PC-3 (cell line): ENCODE measurements at regions not wholly inside any gene's neighbourhood (a gene's known extent, or its start where the extent isn't known, plus 50 kb on each side); places are given as distances from the start of the nearest gene placed in this dataset.

Source experiments
- ATAC-seq: fragments of 200-7000 bp; cut with Tn5 transposase; 2 replicates; pipeline ENCODE4 v1.9.1; 2020; ENCODE audit warnings: mild to moderate bottlenecking, moderate library complexity
- BruUV-seq: library from RNA; stranded (reverse); fragments of 400-500 nt; replicated peaks from 2 replicates; lab custom pipeline; 2021; lab: Mats Ljungman, UMichigan
- CTCF ChIA-PET: fragments of 300-600 bp; sonication (Branson Sonifier 250); formaldehyde crosslinking; loops from one replicate; lab custom pipeline; 2022; ENCODE audit warnings: antibody characterized with exemption; lab: Charles Lee
- POLR2A ChIA-PET: fragments of 300-600 bp; sonication (Branson Sonifier 250); formaldehyde crosslinking; loops from one replicate; lab custom pipeline; 2022; ENCODE audit warnings: antibody characterized with exemption; ENCODE audit not compliant: unreplicated experiment; lab: Charles Lee
- DNase-seq: peaks from one replicate; pipeline ENCODE4 v3.0.0-alpha.2; 2015
- H2AFZ ChIP-seq: fragments of 300-600 bp; sonication (generic); 2 replicates; pipeline ENCODE4 v1.6.0; 2016; ENCODE audit warnings: antibody characterized with exemption, low read length
- H3F3A ChIP-seq: fragments of 300-600 bp; sonication (generic); one replicate; pipeline ENCODE4 v1.6.0; 2017; ENCODE audit warnings: antibody characterized with exemption, low read length, control low read depth, mild to moderate bottlenecking; ENCODE audit not compliant: unreplicated experiment
- H3K27ac ChIP-seq: fragments of 300-600 bp; sonication (generic); 2 replicates; pipeline ENCODE4 v1.5.1; 2016; ENCODE audit warnings: mild to moderate bottlenecking, low read length
- H3K27me3 ChIP-seq: fragments of 300-600 bp; sonication (generic); 2 replicates; pipeline ENCODE4 v1.6.1; 2016; ENCODE audit warnings: low read length, mixed read lengths
- H3K36me3 ChIP-seq: fragments of 300-600 bp; sonication (generic); 2 replicates; pipeline ENCODE4 v1.6.1; 2016; ENCODE audit warnings: low read depth, mixed run types, low read length, mixed read lengths
- H3K4me1 ChIP-seq: fragments of 300-600 bp; sonication (generic); 2 replicates; pipeline ENCODE4 v1.5.1; 2016; ENCODE audit warnings: low read length; ENCODE audit not compliant: insufficient read depth
- H3K4me2 ChIP-seq: fragments of 300-600 bp; sonication (generic); 2 replicates; pipeline ENCODE4 v1.6.0; 2016; ENCODE audit warnings: low read length
- H3K4me3 ChIP-seq: fragments of 300-600 bp; sonication (generic); 2 replicates; pipeline ENCODE4 v1.5.1; 2016; ENCODE audit warnings: mild to moderate bottlenecking, low read length, mixed read lengths
- H3K79me2 ChIP-seq: fragments of 300-600 bp; sonication (generic); 2 replicates; pipeline ENCODE4 v1.6.1; 2017; ENCODE audit warnings: low read length, mixed read lengths
- H3K9ac ChIP-seq: fragments of 300-600 bp; sonication (generic); 2 replicates; pipeline ENCODE4 v1.6.0; 2016; ENCODE audit warnings: mild to moderate bottlenecking, low read length
- H3K9me2 ChIP-seq: fragments of 300-600 bp; sonication (generic); replicated peaks from 2 replicates; pipeline ENCODE4 v1.6.1; 2016; ENCODE audit warnings: mixed run types, low read length, mixed read lengths
- H3K9me3 ChIP-seq: fragments of 300-600 bp; sonication (generic); 2 replicates; pipeline ENCODE4 v1.6.1; 2016; ENCODE audit warnings: low read length, mixed read lengths
- H4K20me1 ChIP-seq: fragments of 300-600 bp; sonication (generic); 2 replicates; pipeline ENCODE4 v1.6.1; 2016; ENCODE audit warnings: low read length, mixed read lengths
- CTCF ChIP-seq: fragments of 300-600 bp; sonication (generic); conservative IDR thresholded peaks from 2 replicates; pipeline ENCODE4 v1.5.1; 2017; ENCODE audit warnings: antibody characterized with exemption, low read depth, mild to moderate bottlenecking, low read length
- EZH2 ChIP-seq: fragments of 300-600 bp; sonication (generic); IDR thresholded peaks from one replicate; pipeline ENCODE4 v1.6.1; 2017; ENCODE audit warnings: antibody characterized with exemption, mild to moderate bottlenecking, low read length; ENCODE audit not compliant: unreplicated experiment
- EZH2phosphoT487 ChIP-seq: fragments of 300-600 bp; sonication (generic); IDR thresholded peaks from 2 replicates; pipeline ENCODE4 v1.6.1; 2018; ENCODE audit warnings: mild to moderate bottlenecking, antibody characterized with exemption, low read length, borderline replicate concordance
- intact Hi-C: fragments of 100-400 bp; cut with micrococcal nuclease; formaldehyde crosslinking; loops from 2 replicates; pipeline ENCODE4 v1.9.0; 2023

GRCh38 chr4:96459105-96459504 is 619.2 kb downstream of the PDHA2 start:
- CTCF ChIA-PET = no interaction called here
- no TSS peak for BruUV-seq

DNA sequence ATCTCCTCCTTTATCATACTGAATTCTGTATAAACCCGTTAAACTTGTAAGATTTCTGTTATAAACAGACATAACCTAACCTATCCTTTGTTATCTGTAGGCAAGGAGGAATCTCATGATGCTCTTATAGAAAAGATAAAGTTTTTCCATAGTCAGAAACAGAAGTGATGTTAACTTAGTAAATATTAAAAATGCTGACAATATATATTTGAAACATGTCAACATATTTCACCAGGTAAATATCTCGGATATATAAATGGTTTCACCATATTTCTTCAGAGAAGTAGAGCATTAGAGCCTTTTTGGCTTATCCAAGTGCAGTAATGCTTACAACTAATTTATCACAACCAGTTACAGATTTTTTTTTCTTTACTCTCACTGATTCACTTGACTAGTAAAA is 625.9 kb downstream of the PDHA2 start:
- ATAC-seq (no peak), DNase-seq (no peak)
- Histone ChIP-seq H3K9ac (no peak overlapping the region), H3K4me3 (no peak overlapping the region), H3K9me3 (no peaks in the 10 kb centered on the region), H3F3A (no peaks in the 10 kb centered on the region), H3K79me2 (no peaks in the 10 kb centered on the region), H4K20me1 (no peaks in the 10 kb centered on the region), H3K4me1 (no peaks in the 10 kb centered on the region), H3K27me3 (no peaks in the 10 kb centered on the region), H3K36me3 (no peaks in the 10 kb centered on the region), H3K27ac (no peak overlapping the region), H2AFZ (no peak overlapping the region), H3K4me2 (no peak overlapping the region), H3K9me2 (no peaks in the 10 kb centered on the region)
- ChIA-PET CTCF (no interaction called here), POLR2A (no interaction called here)
- TF ChIP-seq EZH2 (no peak), EZH2phosphoT487 (no peak), CTCF (no peak)
- BruUV-seq = no TSS peak
- intact Hi-C loops = no loop called here

More at GRCh38 chr4:96459105-96459504, 619.2 kb downstream of the PDHA2 start:
- H3K36me3 ChIP-seq = no peaks in the 10 kb centered on the region
- H3K9ac ChIP-seq = no peak overlapping the region
- H4K20me1 ChIP-seq = no peaks in the 10 kb centered on the region
- no peaks in the 10 kb centered on the region for H3K9me2 ChIP-seq
- POLR2A ChIA-PET = no interaction called here
- DNase-seq (peak; percentile 25), ATAC-seq (peak; percentile 94)
- no peaks in the 10 kb centered on the region for H3K9me3 ChIP-seq
- no peak overlapping the region for H3K4me3 ChIP-seq
- no peaks in the 10 kb centered on the region for H3K4me1 ChIP-seq
- H3K4me2 ChIP-seq = no peak overlapping the region
- intact Hi-C loops = no loop called here
- no peaks in the 10 kb centered on the region for H3K27me3 ChIP-seq
- no peak overlapping the region for H2AFZ ChIP-seq
- H3F3A ChIP-seq = no peaks in the 10 kb centered on the region
- TF ChIP-seq EZH2phosphoT487 = no peak
- TF ChIP-seq EZH2 = no peak
- no peak for TF ChIP-seq CTCF
- no peaks in the 10 kb centered on the region for H3K79me2 ChIP-seq
- H3K27ac ChIP-seq = peak overlapping the region; percentile 34

DNA sequence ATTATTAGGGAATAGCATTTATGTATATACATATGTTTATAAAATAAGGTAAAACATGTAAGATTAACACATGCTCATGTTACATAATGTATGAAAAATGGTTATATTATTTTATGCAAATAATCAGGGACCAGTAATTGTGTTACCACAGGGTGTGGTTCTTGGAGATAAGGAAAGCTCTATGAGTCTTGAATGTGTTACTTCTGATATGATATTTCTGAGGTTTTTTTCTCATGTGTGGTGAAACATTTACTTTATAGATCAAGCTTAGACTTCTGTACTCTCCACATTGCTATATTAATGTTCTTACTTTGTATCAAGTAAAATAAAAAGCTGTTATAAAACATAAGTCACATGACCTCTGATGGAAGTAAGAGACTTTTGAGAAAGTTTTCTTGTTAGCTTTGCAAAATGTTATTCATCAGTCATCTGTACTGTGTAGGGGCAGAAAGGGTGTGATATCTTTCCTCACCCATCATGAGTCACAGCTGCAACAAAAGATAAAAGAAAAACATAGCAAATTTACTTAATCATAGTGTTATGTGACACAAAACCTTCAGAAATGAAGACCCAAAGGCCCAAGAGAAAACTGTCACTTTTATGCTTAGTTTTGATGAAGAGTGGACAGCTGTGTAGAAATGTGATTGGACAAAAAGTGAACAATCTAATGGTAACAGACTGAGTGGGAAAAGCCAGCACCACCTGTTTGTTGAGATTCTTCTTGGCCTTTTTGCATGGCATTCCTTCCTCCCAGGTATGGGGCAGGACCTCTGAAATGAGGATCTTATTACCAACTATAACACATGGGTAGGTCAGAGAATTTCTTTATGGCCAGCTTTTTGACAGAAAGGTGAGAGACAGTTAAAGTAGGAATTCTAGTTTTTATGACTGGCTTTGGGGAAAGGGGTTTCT is 632.3 kb downstream of the PDHA2 start:
- Histone ChIP-seq H3K27me3 (no peaks in the 10 kb centered on the region), H3K79me2 (no peaks in the 10 kb centered on the region), H2AFZ (no peak overlapping the region), H3K9me2 (no peaks in the 10 kb centered on the region), H3K9me3 (no peaks in the 10 kb centered on the region), H3F3A (no peaks in the 10 kb centered on the region), H3K36me3 (no peaks in the 10 kb centered on the region), H3K4me2 (no peak overlapping the region), H3K4me3 (no peak overlapping the region), H4K20me1 (no peaks in the 10 kb centered on the region), H3K27ac (no peak overlapping the region), H3K9ac (no peak overlapping the region), H3K4me1 (no peaks in the 10 kb centered on the region)
- DNase-seq = no peak
- intact Hi-C loops = no loop called here
- POLR2A ChIA-PET = no interaction called here
- no peak for TF ChIP-seq EZH2phosphoT487
- no peak for TF ChIP-seq EZH2
- TF ChIP-seq CTCF = no peak
- ATAC-seq = peak; percentile 31
- BruUV-seq = no TSS peak
- CTCF ChIA-PET = no interaction called here
